ENCODE measurements at regions not wholly inside any gene's neighbourhood (a gene's known extent, or its start where the extent isn't known, plus 50 kb on each side); places are given as distances from the start of the nearest gene placed in this dataset.
"Not testable (repeated sequence)": the region's sequence is repeated elsewhere in the genome, so short reads cannot be mapped to it uniquely, and the experiment has no call there.

GRCh38 chr1:157218671-157219070 is 80.5 kb upstream of the ETV3 start:
- TF ChIP-seq CTCF (IDR thresholded peaks at IDR 0.05; ENCODE audit: insufficient read depth, low read depth, low read length, missing control alignments) = no peak
- no peak for DNase-seq (ENCODE audit: low read depth)

DNA sequence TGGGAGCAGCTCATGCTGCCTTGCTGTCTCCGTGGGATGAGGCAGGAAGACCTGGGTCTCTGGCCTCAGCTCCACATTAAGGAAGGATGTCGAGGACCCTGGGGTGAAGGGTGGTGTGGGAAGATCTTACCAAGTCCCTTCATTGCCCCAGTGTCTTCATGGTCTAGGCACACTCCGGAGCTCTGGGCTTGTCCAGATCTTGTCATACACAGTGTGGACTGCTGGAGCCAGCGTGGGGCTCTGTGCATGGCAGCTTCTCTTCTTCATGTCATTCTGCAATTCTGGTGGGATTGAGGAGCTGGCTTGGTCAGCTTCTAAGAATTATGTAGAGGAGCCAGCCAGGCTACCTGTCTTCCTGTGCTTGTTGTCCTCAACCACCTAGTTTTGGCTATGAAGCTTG is 79.3 kb upstream of the ETV3 start:
- H3K4me3 ChIP-seq (ENCODE audit: low read depth, low read length) = no peak overlapping the region
- DNase-seq (ENCODE audit: low read depth) = no peak
- TF ChIP-seq CTCF (IDR thresholded peaks at IDR 0.05; ENCODE audit: insufficient read depth, low read depth, low read length, missing control alignments) = no peak

More at GRCh38 chr1:157218671-157219070, 80.5 kb upstream of the ETV3 start:
- no peak overlapping the region for H3K4me3 ChIP-seq (ENCODE audit: low read depth, low read length)

DNA sequence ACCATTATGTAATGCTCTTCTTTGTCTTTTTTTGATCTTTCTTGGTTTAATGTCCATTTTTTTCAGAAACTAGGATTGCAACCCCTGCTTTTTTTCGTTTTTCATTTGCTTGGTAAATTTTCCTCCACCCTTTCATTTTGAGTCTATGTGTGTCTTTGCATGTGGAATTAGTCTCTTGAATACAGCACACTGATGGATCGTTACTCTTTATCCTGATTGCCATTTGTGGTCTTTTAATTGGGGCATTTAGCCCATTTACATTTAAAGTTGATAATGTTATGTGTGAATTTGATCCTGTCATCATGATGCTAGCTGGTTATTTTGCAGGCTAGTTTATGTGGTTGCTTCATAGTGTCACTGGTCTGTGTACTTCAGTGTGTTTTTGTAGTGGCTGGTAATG is 75.6 kb upstream of the ETV3 start:
- DNase-seq (ENCODE audit: low read depth) = no peak
- H3K4me3 ChIP-seq (ENCODE audit: low read depth, low read length) = no peak overlapping the region
- no peak for TF ChIP-seq CTCF (IDR thresholded peaks at IDR 0.05; ENCODE audit: insufficient read depth, low read depth, low read length, missing control alignments)

DNA sequence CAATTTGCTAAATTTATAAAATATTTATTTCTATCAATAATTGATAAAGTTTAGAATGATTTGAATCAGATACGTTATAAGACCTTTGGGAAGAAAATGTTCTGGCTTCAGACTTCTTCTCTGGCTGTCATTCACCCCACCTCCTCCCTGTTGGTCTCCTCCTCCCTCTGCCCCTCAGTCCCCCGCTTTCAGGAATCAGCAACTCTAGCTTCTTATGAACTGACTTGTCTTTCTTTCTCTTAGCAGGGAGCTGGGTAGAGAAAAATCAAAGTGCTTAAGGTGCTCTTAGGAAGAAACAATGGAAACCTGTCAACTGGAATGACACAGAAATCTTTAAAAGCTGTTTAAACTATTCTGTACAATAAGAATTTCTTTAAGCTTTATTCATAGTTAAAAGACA is 71.3 kb upstream of the ETV3 start:
- no peak overlapping the region for H3K4me3 ChIP-seq (ENCODE audit: low read depth, low read length)
- no peak for TF ChIP-seq CTCF (IDR thresholded peaks at IDR 0.05; ENCODE audit: insufficient read depth, low read depth, low read length, missing control alignments)
- no peak for DNase-seq (ENCODE audit: low read depth)

DNA sequence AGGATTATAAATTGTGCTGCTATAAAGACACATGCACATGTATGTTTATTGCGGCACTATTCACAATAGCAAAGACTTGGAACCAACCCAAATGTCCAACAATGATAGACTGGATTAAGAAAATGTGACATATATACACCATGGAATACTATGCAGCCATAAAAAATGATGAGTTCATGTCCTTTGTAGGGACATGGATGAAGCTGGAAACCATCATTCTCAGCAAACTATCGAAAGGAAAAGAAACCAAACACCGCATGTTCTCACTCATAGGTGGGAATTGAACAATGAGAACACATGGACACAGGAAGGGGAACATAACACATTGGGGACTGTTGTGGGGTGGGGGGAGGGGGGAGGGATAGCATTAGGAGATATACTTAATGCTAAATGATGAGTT is 67.8 kb upstream of the ETV3 start:
- H3K4me3 ChIP-seq (ENCODE audit: low read depth, low read length); DNase-seq (ENCODE audit: low read depth): not testable (repeated sequence)

DNA sequence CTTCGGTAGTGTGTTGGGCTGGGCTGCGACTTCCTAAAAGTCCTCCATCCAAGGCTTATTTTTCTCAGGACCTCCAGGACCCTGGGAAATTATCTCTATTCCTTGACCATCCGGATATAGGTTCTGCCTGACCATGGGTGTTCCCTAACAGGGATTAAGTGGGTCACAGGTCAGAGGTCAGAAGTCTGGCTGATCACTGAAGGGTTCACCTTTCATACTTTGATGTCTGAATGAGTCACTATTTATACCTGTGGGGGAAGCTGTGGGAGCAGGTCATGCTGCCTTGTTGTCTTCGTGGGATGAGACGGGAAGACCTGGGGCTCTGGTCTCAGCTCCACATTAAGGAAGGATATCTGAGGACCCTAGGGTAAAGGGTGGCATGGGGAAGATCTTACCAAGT is 65.0 kb upstream of the ETV3 start:
- H3K4me3 ChIP-seq (ENCODE audit: low read depth, low read length) = no peak overlapping the region
- DNase-seq (ENCODE audit: low read depth) = no peak
- TF ChIP-seq CTCF (IDR thresholded peaks at IDR 0.05; ENCODE audit: insufficient read depth, low read depth, low read length, missing control alignments) = no peak

DNA sequence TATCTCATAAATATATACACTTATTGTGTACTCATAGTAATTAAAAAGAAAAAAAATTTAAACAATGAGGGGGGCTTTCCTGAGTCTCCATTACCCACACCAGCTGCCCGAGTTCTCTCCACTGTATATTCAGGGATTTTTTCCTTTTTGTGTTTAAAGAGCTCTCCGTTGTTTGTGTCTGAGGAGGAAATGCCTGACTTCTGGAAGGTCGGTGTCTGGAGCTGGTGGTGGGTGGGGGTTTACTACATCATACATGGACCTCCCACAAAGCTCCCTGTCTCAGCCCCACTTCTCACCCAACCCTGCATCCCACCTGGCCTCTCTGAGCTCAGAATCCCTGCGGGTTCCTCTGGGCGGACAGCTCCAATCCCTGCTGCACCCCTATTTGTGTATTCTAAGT is 64.1 kb upstream of the ETV3 start:
- no peak for DNase-seq (ENCODE audit: low read depth)

More for the DNA sequence above, 64.1 kb upstream of the ETV3 start:
- no peak for TF ChIP-seq CTCF (IDR thresholded peaks at IDR 0.05; ENCODE audit: insufficient read depth, low read depth, low read length, missing control alignments)
- H3K4me3 ChIP-seq (ENCODE audit: low read depth, low read length) = no peak overlapping the region

Measured in GM12865 (cell line).